ENCODE measurements at regions not wholly inside any gene's neighbourhood (a gene's known extent, or its start where the extent isn't known, plus 50 kb on each side); places are given as distances from the start of the nearest gene placed in this dataset.

DNA sequence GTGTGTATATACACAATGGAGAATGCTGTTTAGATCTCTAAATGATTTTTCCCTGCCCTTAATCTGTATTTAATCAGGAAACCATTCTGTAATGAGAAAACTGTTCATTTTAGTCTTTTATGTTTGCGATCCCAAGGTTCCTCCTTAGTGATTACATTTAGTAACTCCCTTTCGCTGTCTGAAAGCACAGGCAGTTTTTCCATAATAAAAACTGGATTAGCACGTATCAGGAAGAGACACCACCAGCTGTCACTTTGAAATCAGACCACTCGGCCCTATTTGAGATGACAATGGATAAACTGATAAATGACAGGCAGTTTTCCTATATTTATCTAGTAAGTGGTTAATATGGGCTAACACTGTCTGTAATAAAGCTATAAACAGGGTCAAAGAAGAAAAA lies 370.9 kb downstream of the NR4A2 start:
- POLR2A ChIA-PET = no interaction called here
- Mint-ChIP-seq H3K9me3 (peaks cover 2% of the 10 kb centered on the region), H3K27ac (no peak overlapping the region), H3K36me3 (ENCODE audit: low read depth) (no peaks in the 10 kb centered on the region), H3K4me1 (no peaks in the 10 kb centered on the region), H3K4me3 (no peak overlapping the region), H3K27me3 (no peaks in the 10 kb centered on the region)
- no peak for TF ChIP-seq CTCF (IDR thresholded peaks at IDR 0.05)
- CTCF ChIA-PET = no interaction called here
- no peak for DNase-seq
- no peak for ATAC-seq (ENCODE audit: low read depth)
- intact Hi-C loops (cut with micrococcal nuclease) = loop anchor here (1.0 kb wide), 1 partner anchor 18 kb away; no protein-coding TSS in a partner anchor

DNA sequence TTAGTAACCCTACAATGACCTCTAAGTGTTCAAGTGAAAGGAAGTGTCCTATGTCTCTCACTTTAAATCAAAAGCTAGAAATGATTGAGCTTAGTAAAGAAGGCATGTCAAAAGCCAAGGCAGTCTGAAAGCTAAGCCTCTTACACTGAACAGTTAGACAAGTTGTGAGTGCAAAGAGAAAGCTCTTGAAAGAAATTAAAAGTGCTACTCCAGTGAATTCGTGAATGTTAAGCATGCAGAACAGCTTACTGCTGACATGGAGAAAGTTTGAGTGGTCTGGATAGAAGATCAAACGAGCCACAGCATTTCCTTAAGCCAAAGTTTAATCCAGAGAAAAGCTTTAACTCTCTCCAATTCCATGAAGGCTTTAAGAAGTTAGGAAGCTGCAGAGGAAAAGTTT lies 373.7 kb downstream of the NR4A2 start:
- Mint-ChIP-seq H3K4me3 (no peak overlapping the region), H3K27me3 (no peaks in the 10 kb centered on the region), H3K9me3 (no peaks in the 10 kb centered on the region), H3K36me3 (ENCODE audit: low read depth) (no peaks in the 10 kb centered on the region), H3K4me1 (no peaks in the 10 kb centered on the region), H3K27ac (no peak overlapping the region)
- intact Hi-C loops (cut with micrococcal nuclease) = no loop called here
- POLR2A ChIA-PET = no interaction called here
- no peak for TF ChIP-seq CTCF (IDR thresholded peaks at IDR 0.05)
- DNase-seq (no peak), ATAC-seq (ENCODE audit: low read depth) (no peak)
- CTCF ChIA-PET = no interaction called here

DNA sequence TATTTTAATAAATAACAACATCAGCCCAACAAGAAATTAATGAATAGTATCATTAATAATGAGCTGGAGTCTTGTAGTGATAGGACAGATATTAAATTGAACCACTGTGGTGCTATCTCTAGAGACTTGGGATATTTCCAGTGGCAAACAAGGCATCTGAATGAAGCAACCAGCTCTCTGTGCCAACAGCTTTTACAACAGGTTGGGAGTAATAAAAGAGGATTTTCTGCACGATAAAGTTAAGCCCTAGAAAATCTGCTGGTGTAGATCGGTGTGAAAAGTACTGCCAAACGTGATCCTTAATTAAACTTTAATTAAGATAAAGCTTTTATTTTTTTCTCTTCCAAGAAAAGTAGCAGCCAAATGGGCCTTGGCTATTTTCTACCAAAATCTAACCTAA lies 385.5 kb downstream of the NR4A2 start:
- TF ChIP-seq CTCF (IDR thresholded peaks at IDR 0.05) = no peak
- H3K4me1 Mint-ChIP-seq = no peaks in the 10 kb centered on the region
- no peak for ATAC-seq (ENCODE audit: low read depth)
- no peaks in the 10 kb centered on the region for H3K27me3 Mint-ChIP-seq
- ChIA-PET POLR2A (no interaction called here), CTCF (no interaction called here)
- H3K9me3 Mint-ChIP-seq = no peaks in the 10 kb centered on the region
- H3K4me3 Mint-ChIP-seq = no peak overlapping the region
- H3K27ac Mint-ChIP-seq = no peak overlapping the region
- no peaks in the 10 kb centered on the region for H3K36me3 Mint-ChIP-seq (ENCODE audit: low read depth)
- no peak for DNase-seq
- intact Hi-C loops (cut with micrococcal nuclease) = no loop called here

DNA sequence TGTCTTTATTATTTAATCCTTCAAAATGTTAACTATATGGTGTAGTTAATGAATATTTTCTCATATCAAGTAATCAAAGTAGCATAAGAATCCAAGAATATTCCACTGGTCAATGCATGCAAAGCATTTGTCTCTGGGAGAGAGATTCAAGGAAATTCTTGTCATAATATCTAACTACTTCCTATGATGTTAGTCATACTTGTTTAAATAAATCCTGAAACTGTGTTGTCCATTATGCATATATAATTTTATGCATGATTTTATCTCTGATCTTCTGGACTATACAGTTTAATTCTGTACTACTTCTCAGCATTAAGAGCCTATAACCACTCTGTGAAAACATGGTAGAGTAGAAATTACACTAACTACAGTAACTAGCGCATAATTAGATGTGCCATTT lies 388.3 kb downstream of the NR4A2 start:
- CTCF ChIA-PET = no interaction called here
- POLR2A ChIA-PET = no interaction called here
- peaks cover 6% of the 10 kb centered on the region for H3K9me3 Mint-ChIP-seq
- no peaks in the 10 kb centered on the region for H3K36me3 Mint-ChIP-seq (ENCODE audit: low read depth)
- no peaks in the 10 kb centered on the region for H3K27me3 Mint-ChIP-seq
- no peak for DNase-seq
- H3K4me1 Mint-ChIP-seq = no peaks in the 10 kb centered on the region
- intact Hi-C loops (cut with micrococcal nuclease) = no loop called here
- TF ChIP-seq CTCF (IDR thresholded peaks at IDR 0.05) = no peak
- ATAC-seq (ENCODE audit: low read depth) = no peak
- no peak overlapping the region for H3K27ac Mint-ChIP-seq
- no peak overlapping the region for H3K4me3 Mint-ChIP-seq

DNA sequence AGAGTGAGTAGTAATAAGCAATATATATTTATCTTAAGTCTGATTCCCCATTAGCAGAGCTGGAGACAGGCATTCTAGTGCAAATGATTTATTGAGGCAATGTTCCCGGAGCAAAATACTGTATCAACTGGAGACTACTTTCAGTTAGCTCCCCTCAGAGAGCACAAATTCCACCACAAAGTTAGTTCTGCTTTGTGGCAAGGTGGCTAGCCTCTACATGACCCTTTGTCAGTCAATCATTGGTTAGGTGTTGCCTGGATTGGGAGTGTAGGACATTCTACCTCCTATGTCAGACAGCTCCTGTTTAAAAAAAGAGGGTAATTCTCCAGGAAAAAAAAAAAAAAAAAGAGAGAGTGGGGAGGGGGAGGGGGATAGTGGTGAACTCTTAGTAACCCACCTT lies 402.2 kb downstream of the NR4A2 start:
- H3K4me3 Mint-ChIP-seq = no peak overlapping the region
- no peak for ATAC-seq (ENCODE audit: low read depth)
- TF ChIP-seq CTCF (IDR thresholded peaks at IDR 0.05) = no peak
- DNase-seq = no peak
- ChIA-PET POLR2A (no interaction called here), CTCF (no interaction called here)
- intact Hi-C loops (cut with micrococcal nuclease) = no loop called here
- peaks cover 4% of the 10 kb centered on the region for H3K9me3 Mint-ChIP-seq
- no peaks in the 10 kb centered on the region for H3K27me3 Mint-ChIP-seq
- H3K36me3 Mint-ChIP-seq (ENCODE audit: low read depth) = no peaks in the 10 kb centered on the region
- H3K27ac Mint-ChIP-seq = no peak overlapping the region
- H3K4me1 Mint-ChIP-seq = no peaks in the 10 kb centered on the region

All from activated B cell treated with CpG ODN at 0.5 μM for 24 hours (primary cell).